Astrocyte (in vitro differentiated cells and primary cell): ENCODE measurements at regions not wholly inside any gene's neighbourhood (a gene's known extent, or its start where the extent isn't known, plus 50 kb on each side); places are given as distances from the start of the nearest gene placed in this dataset.

ENCODE experiments used
- DNase-seq: peaks from one replicate; pipeline ENCODE4 v3.0.0-alpha.2; 2010; ENCODE audit warnings: low read depth
- FAIRE-seq: peaks from 2 replicates; lab custom pipeline; 2011; peaks lifted over from hg19 to GRCh38; lab: Jason Lieb, UNC
- H2AFZ ChIP-seq: 2 replicates; pipeline ENCODE4 v1.6.0; 2012; ENCODE audit warnings: low read depth, low read length, inconsistent platforms
- H3K27ac ChIP-seq: 2 replicates; pipeline ENCODE4 v1.5.1; 2011; ENCODE audit warnings: low read depth, low read length, inconsistent platforms
- H3K27me3 ChIP-seq: 2 replicates; pipeline ENCODE4 v1.6.0; 2011; ENCODE audit warnings: low read length, inconsistent platforms; ENCODE audit not compliant: insufficient read depth
- H3K36me3 ChIP-seq: 2 replicates; pipeline ENCODE4 v1.5.1; 2011; ENCODE audit warnings: low read length, inconsistent platforms; ENCODE audit not compliant: insufficient read depth
- H3K4me1 ChIP-seq: 2 replicates; pipeline ENCODE4 v1.5.1; 2011; ENCODE audit warnings: low read length, inconsistent platforms; ENCODE audit not compliant: insufficient read depth
- H3K4me2 ChIP-seq: 2 replicates; pipeline ENCODE4 v1.6.0; 2012; ENCODE audit warnings: low read length, inconsistent platforms
- H3K4me3 ChIP-seq: 2 replicates; pipeline ENCODE4 v1.5.1; 2011; ENCODE audit warnings: low read depth, mild to moderate bottlenecking, low read length, inconsistent platforms; ENCODE audit not compliant: insufficient read depth
- H3K79me2 ChIP-seq: 2 replicates; pipeline ENCODE4 v1.6.0; 2012; ENCODE audit warnings: mild to moderate bottlenecking, low read length, inconsistent platforms; ENCODE audit not compliant: insufficient read depth
- H3K9ac ChIP-seq: 2 replicates; pipeline ENCODE4 v1.6.0; 2012; ENCODE audit warnings: mild to moderate bottlenecking, low read length, inconsistent platforms
- H3K9me3 ChIP-seq: 2 replicates; pipeline ENCODE4 v1.5.1; 2012; ENCODE audit warnings: low read depth, mild to moderate bottlenecking, low read length, inconsistent platforms; ENCODE audit not compliant: insufficient read depth
- H4K20me1 ChIP-seq: 2 replicates; pipeline ENCODE4 v1.6.0; 2012; ENCODE audit warnings: low read length, inconsistent platforms; ENCODE audit not compliant: insufficient read depth
- H3K27ac Mint-ChIP-seq: one replicate; pipeline ENCODE4 v1.8.0; 2021; ENCODE audit warnings: mild to moderate bottlenecking, mixed read lengths; ENCODE audit not compliant: unreplicated experiment
- H3K27me3 Mint-ChIP-seq: one replicate; pipeline ENCODE4 v1.8.0; 2021; ENCODE audit warnings: low read depth, mixed read lengths; ENCODE audit not compliant: unreplicated experiment
- H3K36me3 Mint-ChIP-seq: one replicate; pipeline ENCODE4 v1.8.0; 2021; ENCODE audit warnings: low read depth, mixed read lengths; ENCODE audit not compliant: unreplicated experiment
- H3K4me1 Mint-ChIP-seq: one replicate; pipeline ENCODE4 v1.8.0; 2021; ENCODE audit warnings: low read depth, mixed read lengths; ENCODE audit not compliant: unreplicated experiment
- H3K4me3 Mint-ChIP-seq: one replicate; pipeline ENCODE4 v1.8.0; 2021; ENCODE audit warnings: mild to moderate bottlenecking, moderate library complexity, mixed read lengths; ENCODE audit not compliant: unreplicated experiment
- H3K9me3 Mint-ChIP-seq: one replicate; pipeline ENCODE4 v1.8.0; 2021; ENCODE audit warnings: mild to moderate bottlenecking, mixed read lengths; ENCODE audit not compliant: unreplicated experiment
- CTCF ChIP-seq: IDR thresholded peaks from 2 replicates; pipeline ENCODE4 v1.5.1; 2011; ENCODE audit warnings: low read depth, mild to moderate bottlenecking, inconsistent platforms, low read length, moderate library complexity; ENCODE audit not compliant: insufficient read depth
- EZH2 ChIP-seq: IDR thresholded peaks from 2 replicates; pipeline ENCODE4 v1.6.1; 2012; ENCODE audit warnings: mild to moderate bottlenecking, low read length, inconsistent platforms; ENCODE audit not compliant: insufficient read depth

GRCh38 chr4:33711826-33712225 lies 2532.5 kb downstream of the ARAP2 start:
- FAIRE-seq = no peak
- Mint-ChIP-seq H3K9me3 (peaks cover 15% of the 10 kb centered on the region), H3K4me3 (no peak overlapping the region), H3K36me3 (no peaks in the 10 kb centered on the region), H3K27me3 (no peaks in the 10 kb centered on the region), H3K27ac (no peak overlapping the region), H3K4me1 (peaks cover 12% of the 10 kb centered on the region)
- Histone ChIP-seq H3K4me2 (no peak overlapping the region), H3K36me3 (no peaks in the 10 kb centered on the region), H2AFZ (no peak overlapping the region), H3K4me1 (no peaks in the 10 kb centered on the region), H3K4me3 (no peak overlapping the region), H4K20me1 (no peaks in the 10 kb centered on the region), H3K9ac (no peak overlapping the region), H3K27ac (no peak overlapping the region), H3K9me3 (peaks cover 8% of the 10 kb centered on the region), H3K79me2 (no peaks in the 10 kb centered on the region), H3K27me3 (no peaks in the 10 kb centered on the region)
- TF ChIP-seq CTCF = no peak
- no peak for TF ChIP-seq EZH2
- no peak for DNase-seq

GRCh38 chr4:33714971-33715370 lies 2529.3 kb downstream of the ARAP2 start:
- no peaks in the 10 kb centered on the region for H3K4me1 ChIP-seq
- peaks cover 3% of the 10 kb centered on the region for H3K9me3 ChIP-seq
- H2AFZ ChIP-seq = no peak overlapping the region
- H4K20me1 ChIP-seq = no peaks in the 10 kb centered on the region
- no peak for FAIRE-seq
- Mint-ChIP-seq H3K4me1 (peaks cover 7% of the 10 kb centered on the region), H3K36me3 (no peaks in the 10 kb centered on the region), H3K4me3 (no peak overlapping the region), H3K27ac (no peak overlapping the region), H3K27me3 (no peaks in the 10 kb centered on the region), H3K9me3 (peaks cover 11% of the 10 kb centered on the region)
- TF ChIP-seq CTCF (no peak), EZH2 (no peak)
- H3K27ac ChIP-seq = no peak overlapping the region
- no peak overlapping the region for H3K4me3 ChIP-seq
- no peak for DNase-seq
- H3K27me3 ChIP-seq = no peaks in the 10 kb centered on the region
- no peak overlapping the region for H3K9ac ChIP-seq
- no peaks in the 10 kb centered on the region for H3K36me3 ChIP-seq
- no peak overlapping the region for H3K4me2 ChIP-seq
- no peaks in the 10 kb centered on the region for H3K79me2 ChIP-seq

GRCh38 chr4:33715841-33716395 lies 2528.4 kb downstream of the ARAP2 start:
- H3K4me1 Mint-ChIP-seq = peaks cover 7% of the 10 kb centered on the region
- H3K27ac ChIP-seq = no peak overlapping the region
- H3K27me3 ChIP-seq = no peaks in the 10 kb centered on the region
- H3K9ac ChIP-seq = no peak overlapping the region
- no peak overlapping the region for H3K4me3 ChIP-seq
- H3K4me2 ChIP-seq = no peak overlapping the region
- H3K27me3 Mint-ChIP-seq = no peaks in the 10 kb centered on the region
- H3K36me3 Mint-ChIP-seq = no peaks in the 10 kb centered on the region
- DNase-seq (peak; percentile 90), FAIRE-seq (no peak)
- no peaks in the 10 kb centered on the region for H4K20me1 ChIP-seq
- no peak overlapping the region for H2AFZ ChIP-seq
- TF ChIP-seq CTCF (no peak), EZH2 (no peak)
- H3K36me3 ChIP-seq = no peaks in the 10 kb centered on the region
- no peaks in the 10 kb centered on the region for H3K4me1 ChIP-seq
- H3K4me3 Mint-ChIP-seq = no peak overlapping the region
- H3K27ac Mint-ChIP-seq = peak overlapping the region; percentile 23
- no peaks in the 10 kb centered on the region for H3K79me2 ChIP-seq
- no peaks in the 10 kb centered on the region for H3K9me3 ChIP-seq
- H3K9me3 Mint-ChIP-seq = peaks cover 2% of the 10 kb centered on the region
